ENCODE measurements at regions not wholly inside any gene's neighbourhood (a gene's known extent, or its start where the extent isn't known, plus 50 kb on each side); places are given as distances from the start of the nearest gene placed in this dataset.
"Not testable (repeated sequence)": the region's sequence is repeated elsewhere in the genome, so short reads cannot be mapped to it uniquely, and the experiment has no call there.

GRCh38 chrX:117508021-117508420 lies 608.6 kb downstream of the KLHL13 start:
- FAIRE-seq (no peak), DNase-seq (ENCODE audit: low spot score) (no peak)

DNA sequence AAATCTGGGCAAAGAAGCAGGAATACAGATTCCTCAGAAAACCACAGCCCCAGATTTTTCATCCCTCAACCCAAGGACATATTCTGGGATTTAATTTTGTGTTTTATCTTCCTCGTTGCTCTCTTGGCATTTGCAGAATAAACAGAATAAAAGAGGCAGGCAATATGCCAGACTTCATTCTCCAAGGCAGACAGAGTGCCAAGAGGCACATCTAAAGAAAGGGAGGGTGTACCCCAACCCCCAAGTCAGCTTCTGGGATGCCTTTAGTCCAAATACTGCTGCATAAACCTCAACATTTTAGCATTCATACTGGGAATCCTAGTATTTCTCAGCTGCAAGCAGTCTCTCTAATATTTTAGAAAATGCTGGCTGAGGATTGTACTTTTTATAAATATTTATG lies 629.2 kb downstream of the KLHL13 start:
- no peak for DNase-seq (ENCODE audit: low spot score)
- FAIRE-seq = no peak

GRCh38 chrX:117483950-117484349 lies 632.7 kb downstream of the KLHL13 start:
- DNase-seq (ENCODE audit: low spot score) (no peak), FAIRE-seq (no peak)

- DNase-seq (ENCODE audit: low spot score) = no peak
Observed at GRCh38 chrX:117458243-117458968, 658.2 kb downstream of the KLHL13 start.

GRCh38 chrX:117455787-117456186 lies 660.8 kb downstream of the KLHL13 start:
- DNase-seq (ENCODE audit: low spot score) (no peak), FAIRE-seq (no peak)

More at GRCh38 chrX:117458243-117458968, 658.2 kb downstream of the KLHL13 start:
- FAIRE-seq = no peak

GRCh38 chrX:117429501-117429900 lies 687.1 kb downstream of the KLHL13 start:
- no peak for FAIRE-seq
- DNase-seq (ENCODE audit: low spot score) = no peak

- DNase-seq (ENCODE audit: low spot score) = no peak
- FAIRE-seq = no peak
Observed at GRCh38 chrX:117407449-117408150, 709.0 kb downstream of the KLHL13 start.

- no peak for DNase-seq (ENCODE audit: low spot score)
- no peak for FAIRE-seq
Observed at GRCh38 chrX:117400839-117401238, 715.8 kb downstream of the KLHL13 start.

DNA sequence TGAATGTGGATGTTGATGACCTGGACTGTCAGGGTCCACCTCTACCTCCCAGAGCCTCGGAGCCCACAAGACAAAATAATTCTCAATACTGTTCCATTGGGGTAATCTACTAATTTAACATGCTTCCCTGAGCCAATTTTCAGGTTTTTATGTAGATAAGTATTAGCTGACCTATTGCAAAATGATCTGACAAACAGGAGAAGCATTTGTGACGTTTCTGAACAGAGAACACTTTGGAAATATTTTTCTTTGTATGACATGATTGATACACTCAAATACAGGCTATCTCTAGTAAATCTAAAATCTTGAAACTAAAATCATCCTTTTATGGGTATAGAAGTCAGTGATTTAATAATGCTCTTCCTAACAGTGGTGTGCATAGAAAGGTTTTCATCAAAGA lies 716.6 kb downstream of the KLHL13 start:
- FAIRE-seq = no peak
- no peak for DNase-seq (ENCODE audit: low spot score)

DNA sequence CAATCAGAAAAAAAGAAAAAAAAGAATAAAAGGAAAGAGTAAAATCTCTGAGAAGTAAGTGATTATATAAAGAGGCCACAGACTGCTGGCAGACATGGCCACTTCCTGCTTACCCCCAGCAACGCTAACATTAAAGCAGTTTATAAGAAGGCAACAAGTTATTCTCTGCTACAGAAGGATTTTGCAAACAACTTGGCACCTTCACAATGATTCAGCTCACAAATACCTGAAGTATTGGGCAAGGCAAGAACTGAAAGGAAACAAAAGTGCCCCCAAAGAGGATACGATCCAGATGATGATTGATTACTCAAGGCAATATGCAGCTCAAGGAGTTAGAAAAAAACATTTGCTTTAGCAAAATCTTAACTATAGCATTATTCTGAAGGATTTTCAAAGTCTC lies 718.8 kb downstream of the KLHL13 start:
- FAIRE-seq = no peak
- no peak for DNase-seq (ENCODE audit: low spot score)

GRCh38 chrX:117394506-117395070 lies 722.0 kb downstream of the KLHL13 start:
- not testable (repeated sequence) for FAIRE-seq; DNase-seq (ENCODE audit: low spot score)

DNA sequence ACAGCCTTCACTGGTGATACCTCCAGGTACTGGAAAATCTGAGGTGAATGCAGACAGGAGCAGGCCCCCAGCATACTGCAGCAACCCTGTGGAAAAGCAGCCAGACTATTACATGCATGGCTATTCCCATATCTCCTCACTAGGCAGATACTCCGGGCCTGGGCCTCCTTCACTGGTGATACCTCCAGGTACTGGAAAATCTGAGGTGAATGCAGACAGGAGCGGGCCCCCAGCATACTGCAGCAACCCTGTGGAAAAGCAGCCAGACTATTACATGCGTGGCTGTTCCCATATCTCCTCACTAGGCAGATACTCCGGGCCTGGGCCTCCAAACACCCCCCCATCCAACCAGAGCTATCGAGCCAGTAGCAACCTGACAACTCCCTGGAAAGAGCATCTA lies 724.2 kb downstream of the KLHL13 start:
- not testable (repeated sequence) for FAIRE-seq; DNase-seq (ENCODE audit: low spot score)

- FAIRE-seq (no peak), DNase-seq (ENCODE audit: low spot score) (peak; percentile 2)
Observed at GRCh38 chrX:117376460-117376859, 740.1 kb downstream of the KLHL13 start.

DNA sequence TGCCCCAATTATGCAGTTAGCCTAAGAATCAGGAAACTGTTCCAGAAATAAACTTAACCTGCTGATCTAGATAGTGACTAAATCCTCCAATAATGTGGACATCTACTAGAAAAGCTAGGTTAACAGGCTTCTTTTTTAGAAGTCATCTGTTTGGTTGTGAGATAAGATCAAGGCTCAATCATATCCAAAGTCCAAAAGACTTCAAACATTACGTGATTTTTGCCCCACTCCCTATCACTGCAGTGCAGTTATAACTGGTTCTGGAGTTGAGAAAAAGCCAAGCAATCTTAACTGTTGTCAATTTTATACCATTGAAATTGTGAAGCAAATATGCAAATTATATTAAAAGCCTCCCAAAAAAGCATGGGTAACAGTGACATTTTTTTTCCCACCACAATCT lies 781.4 kb downstream of the KLHL13 start:
- FAIRE-seq (no peak), DNase-seq (ENCODE audit: low spot score) (no peak)

DNA sequence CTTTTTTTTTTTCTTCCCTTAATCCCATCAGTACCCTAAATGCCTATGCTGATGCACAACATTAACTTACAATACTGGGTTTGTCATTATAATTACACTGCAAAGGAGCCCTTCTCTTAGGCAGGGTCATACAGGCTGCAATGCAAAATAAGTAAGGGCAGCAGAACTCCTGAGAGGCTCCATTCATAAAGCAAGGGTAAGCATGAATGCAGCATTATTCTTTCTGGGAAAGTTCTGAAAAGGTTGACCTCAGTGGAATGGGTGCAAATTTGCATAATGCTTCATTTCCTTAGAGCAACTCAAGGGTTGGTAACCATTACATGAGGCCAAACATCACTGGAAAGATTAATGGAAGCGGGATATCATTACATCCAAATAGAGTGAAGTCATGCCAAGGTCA lies 789.2 kb downstream of the KLHL13 start:
- DNase-seq (ENCODE audit: low spot score) (no peak), FAIRE-seq (no peak)

- FAIRE-seq (no peak), DNase-seq (ENCODE audit: low spot score) (no peak)
Observed at GRCh38 chrX:117325706-117326105, 790.9 kb downstream of the KLHL13 start.

GRCh38 chrX:117305168-117305766 lies 811.3 kb downstream of the KLHL13 start:
- FAIRE-seq (no peak), DNase-seq (ENCODE audit: low spot score) (no peak)

DNA sequence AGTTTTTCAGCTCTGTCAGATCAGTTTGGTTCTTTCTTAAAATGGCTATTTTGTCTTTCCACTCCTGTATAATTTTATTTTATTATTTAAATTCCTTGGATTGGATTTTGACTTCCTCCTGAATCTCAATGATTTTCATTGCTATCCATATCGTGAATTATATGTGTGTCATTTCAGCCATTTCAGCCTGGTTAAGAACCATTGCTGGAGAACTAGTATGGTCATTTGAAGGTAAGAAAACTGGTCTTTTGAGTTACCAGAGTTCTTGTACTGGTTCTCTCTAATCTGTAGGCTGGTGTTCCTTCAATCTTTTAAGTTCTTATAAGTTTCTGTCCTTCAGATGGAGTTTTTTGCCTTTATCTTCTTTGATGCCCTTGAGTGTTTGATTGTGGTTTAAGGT lies 815.5 kb downstream of the KLHL13 start:
- DNase-seq (ENCODE audit: low spot score) = no peak
- FAIRE-seq = no peak

- FAIRE-seq (no peak), DNase-seq (ENCODE audit: low spot score) (no peak)
Observed at GRCh38 chrX:117291760-117292159, 824.9 kb downstream of the KLHL13 start.

DNA sequence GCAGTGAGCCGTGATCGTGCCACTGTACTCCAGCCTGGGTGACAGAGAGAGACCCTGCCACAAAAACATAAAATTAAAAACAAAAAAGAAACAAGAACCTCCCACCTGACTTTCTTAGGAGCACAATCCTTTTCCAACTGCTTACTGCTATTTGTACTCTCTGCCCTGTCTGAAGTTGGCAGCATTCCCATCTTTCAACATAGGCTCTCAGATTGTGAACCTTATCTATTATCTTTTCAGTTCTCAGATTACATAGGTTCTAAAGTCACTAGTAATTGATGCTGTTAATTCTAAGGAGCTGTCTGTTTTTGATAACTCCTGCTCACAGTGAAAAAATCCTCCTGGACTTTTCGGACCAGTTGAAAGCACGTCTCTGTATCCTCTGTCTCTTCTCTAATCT lies 812.2 kb upstream of the CT83 start:
- DNase-seq (ENCODE audit: low spot score) = no peak

More for the DNA sequence above, 812.2 kb upstream of the CT83 start:
- no peak for FAIRE-seq

All from urothelium cell line (cell line).